ENCODE measurements at regions not wholly inside any gene's neighbourhood (a gene's known extent, or its start where the extent isn't known, plus 50 kb on each side); places are given as distances from the start of the nearest gene placed in this dataset.
"Not testable (repeated sequence)": the region's sequence is repeated elsewhere in the genome, so short reads cannot be mapped to it uniquely, and the experiment has no call there.

DNA sequence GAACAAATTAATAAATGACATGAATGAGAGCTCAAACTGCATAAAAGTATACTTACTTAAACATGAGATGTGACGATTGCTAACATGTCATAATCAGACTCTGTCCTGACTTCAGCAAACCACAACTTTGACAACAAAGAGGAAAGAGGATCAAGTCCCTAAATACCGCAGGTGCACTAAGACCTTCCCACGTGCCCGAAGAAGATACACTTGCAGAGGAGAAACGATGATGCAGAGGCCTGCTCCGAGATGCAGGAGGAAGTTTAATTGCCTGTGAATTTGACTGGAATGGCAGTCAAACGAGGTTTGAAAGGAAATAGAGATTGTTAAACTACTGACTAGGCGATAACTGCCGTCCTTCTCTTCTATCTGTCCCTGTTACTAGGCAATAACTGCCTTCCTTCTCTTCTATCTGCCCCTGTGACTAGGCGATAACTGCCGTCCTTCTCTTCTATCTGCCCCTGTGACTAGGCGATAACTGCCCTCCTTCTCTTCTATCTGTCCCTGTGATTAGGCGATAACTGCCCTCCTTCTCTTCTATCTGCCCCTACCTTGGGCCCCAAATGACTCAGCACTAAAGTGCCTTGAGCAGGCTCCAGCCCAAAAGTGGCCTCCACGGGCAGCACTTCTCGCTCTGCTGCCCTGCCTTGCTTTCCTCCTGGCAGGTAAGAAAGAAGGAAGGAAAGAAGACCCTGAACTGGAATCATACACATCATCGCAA lies 2226.0 kb upstream of the DEFB115 start:
- H3K4me3 ChIP-seq; ATAC-seq; POLR2A ChIA-PET; CTCF ChIA-PET; H3K27ac ChIP-seq; H3K4me2 ChIP-seq; H3K4me1 ChIP-seq; FAIRE-seq; H3K9me3 ChIP-seq; DNase-seq (ENCODE audit: low read depth in 1 of 2, low spot score in 1 of 2): not testable (repeated sequence)
- WGBS (ENCODE audit: missing lambda C conversion rate), result 28% methylated on average over 16 of the region's 16 CpGs

DNA sequence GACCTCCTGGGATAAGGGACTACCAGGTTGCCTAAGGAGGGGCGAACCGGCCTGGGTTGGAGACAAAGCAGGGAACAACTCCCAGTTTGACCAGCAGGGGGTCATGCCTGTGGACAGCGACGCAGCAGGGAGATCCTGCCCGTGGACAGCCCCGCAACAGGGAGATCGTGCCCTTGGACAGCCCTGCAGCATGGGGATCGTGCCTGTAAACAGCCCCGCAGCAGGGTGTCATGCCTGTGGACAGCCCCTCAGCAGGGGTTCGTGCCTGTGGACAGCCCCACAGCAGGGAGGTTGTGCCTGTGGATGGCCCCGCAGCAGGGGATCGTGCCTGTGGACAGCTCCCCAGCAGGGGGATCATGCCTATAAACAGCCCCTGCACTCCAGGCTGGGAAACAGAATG lies 2213.2 kb upstream of the DEFB115 start:
- H3K9me3 ChIP-seq, POLR2A ChIA-PET, ATAC-seq, H3K4me3 ChIP-seq, CTCF ChIA-PET, FAIRE-seq, H3K4me1 ChIP-seq, H3K27ac ChIP-seq, H3K4me2 ChIP-seq: not testable (repeated sequence)
- WGBS (ENCODE audit: missing lambda C conversion rate), result 24% methylated on average over 12 of the region's 12 CpGs
- DNase-seq (ENCODE audit: low read depth in 1 of 2, low spot score in 1 of 2), result peak in 1 of 2 experiments; percentile 1

DNA sequence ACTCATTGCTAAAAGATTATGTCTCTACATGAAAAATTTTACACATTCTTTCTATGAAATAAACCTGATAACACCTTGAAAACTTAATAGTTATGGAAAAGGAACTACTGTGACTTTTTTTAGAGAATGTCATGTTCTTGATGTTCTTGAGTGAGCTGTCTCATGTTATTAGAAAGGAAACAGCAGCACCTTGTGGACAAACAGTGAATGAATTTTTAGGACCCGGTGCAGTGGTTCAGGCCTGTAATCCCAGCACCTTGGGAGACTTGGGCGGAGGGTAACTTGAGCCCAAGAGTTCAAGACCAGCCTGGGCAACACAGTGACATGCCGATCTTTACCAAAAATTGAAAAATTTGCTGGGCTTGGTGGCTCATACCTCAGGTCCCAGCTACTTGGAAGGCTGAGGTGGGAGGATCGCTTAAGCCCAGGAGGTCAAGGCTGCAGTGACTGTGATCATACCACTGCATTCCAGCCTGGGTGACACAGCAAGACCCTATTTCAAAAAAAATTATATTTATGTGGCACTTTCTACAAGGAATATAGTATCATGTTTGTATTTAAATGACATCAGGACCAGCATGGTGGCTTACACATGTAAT lies 2207.4 kb upstream of the DEFB115 start:
- TF ChIP-seq SMC3 (IDR thresholded peaks at IDR 0.05) (peak; percentile 50), RAD21 (conservative IDR thresholded peaks at IDR 0.05 in 1 of 2, IDR thresholded peaks at IDR 0.05 in 1 of 2) (peak; percentile 61 to 76)
- TF ChIP-seq, protein P1, sequence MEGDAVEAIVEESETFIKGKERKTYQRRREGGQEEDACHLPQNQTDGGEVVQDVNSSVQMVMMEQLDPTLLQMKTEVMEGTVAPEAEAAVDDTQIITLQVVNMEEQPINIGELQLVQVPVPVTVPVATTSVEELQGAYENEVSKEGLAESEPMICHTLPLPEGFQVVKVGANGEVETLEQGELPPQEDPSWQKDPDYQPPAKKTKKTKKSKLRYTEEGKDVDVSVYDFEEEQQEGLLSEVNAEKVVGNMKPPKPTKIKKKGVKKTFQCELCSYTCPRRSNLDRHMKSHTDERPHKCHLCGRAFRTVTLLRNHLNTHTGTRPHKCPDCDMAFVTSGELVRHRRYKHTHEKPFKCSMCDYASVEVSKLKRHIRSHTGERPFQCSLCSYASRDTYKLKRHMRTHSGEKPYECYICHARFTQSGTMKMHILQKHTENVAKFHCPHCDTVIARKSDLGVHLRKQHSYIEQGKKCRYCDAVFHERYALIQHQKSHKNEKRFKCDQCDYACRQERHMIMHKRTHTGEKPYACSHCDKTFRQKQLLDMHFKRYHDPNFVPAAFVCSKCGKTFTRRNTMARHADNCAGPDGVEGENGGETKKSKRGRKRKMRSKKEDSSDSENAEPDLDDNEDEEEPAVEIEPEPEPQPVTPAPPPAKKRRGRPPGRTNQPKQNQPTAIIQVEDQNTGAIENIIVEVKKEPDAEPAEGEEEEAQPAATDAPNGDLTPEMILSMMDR (IDR thresholded peaks at IDR 0.05), result peak; percentile 56
- H3K4me1 ChIP-seq, ATAC-seq, H3K4me2 ChIP-seq, H3K9me3 ChIP-seq, POLR2A ChIA-PET, H3K27ac ChIP-seq, FAIRE-seq, H3K4me3 ChIP-seq: not testable (repeated sequence)
- peak in 1 of 2 experiments; percentile 66 for DNase-seq (ENCODE audit: low read depth in 1 of 2, low spot score in 1 of 2)
- CTCF ChIA-PET, result interaction anchor here (1.1 to 1.2 kb wide), 2 partner anchors 9 to 21 kb away, joined by 3 read pairs; no protein-coding TSS in a partner anchor
- WGBS (ENCODE audit: missing lambda C conversion rate), result 25% methylated on average over 4 of the region's 4 CpGs

DNA sequence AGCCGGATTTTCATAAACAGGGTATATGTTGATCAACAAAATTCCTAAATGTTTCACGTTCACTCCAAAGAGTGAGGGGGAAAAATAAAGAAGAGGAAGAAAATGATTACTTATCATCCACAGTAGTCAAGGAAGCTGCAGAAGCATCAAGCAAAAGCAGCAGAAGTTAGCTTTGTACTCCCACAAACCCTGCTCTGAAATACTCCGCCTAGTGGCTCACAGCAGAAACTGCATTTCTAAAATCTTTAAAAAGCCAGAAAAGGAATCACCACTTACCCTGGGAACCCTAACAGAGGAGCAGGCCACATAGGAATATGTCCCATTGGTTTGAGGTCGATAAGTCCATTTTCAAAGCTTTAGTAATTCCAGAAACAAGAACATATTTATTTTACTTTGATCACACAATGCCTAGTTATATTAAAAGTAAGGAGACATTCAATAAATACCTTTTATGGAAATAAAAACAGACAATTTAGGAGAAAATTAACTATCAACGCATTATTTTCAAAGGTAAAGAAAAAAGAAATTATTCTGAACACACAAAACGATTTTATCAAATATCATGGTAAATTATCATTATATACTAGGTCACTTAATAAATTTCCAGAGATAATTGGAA lies 2199.5 kb upstream of the DEFB115 start:
- CTCF ChIA-PET, result interaction anchor here (1.2 kb wide), 1 partner anchor 22 kb away, joined by 4 read pairs; no protein-coding TSS in a partner anchor
- H3K4me1 ChIP-seq, H3K4me2 ChIP-seq, H3K4me3 ChIP-seq, ATAC-seq, H3K27ac ChIP-seq, POLR2A ChIA-PET, FAIRE-seq, H3K9me3 ChIP-seq: not testable (repeated sequence)
- 0 out of 5 replicates have a peak, but pooled peaks of 1 of the 2 experiments have one; percentile 23 for TF ChIP-seq RAD21 (conservative IDR thresholded peaks at IDR 0.05 in 1 of 2, IDR thresholded peaks at IDR 0.05 in 1 of 2)
- peak; percentile 3 to 24 for DNase-seq (ENCODE audit: low read depth in 1 of 2, low spot score in 1 of 2)
- 16% methylated on average over 6 of the region's 6 CpGs for WGBS (ENCODE audit: missing lambda C conversion rate)

DNA sequence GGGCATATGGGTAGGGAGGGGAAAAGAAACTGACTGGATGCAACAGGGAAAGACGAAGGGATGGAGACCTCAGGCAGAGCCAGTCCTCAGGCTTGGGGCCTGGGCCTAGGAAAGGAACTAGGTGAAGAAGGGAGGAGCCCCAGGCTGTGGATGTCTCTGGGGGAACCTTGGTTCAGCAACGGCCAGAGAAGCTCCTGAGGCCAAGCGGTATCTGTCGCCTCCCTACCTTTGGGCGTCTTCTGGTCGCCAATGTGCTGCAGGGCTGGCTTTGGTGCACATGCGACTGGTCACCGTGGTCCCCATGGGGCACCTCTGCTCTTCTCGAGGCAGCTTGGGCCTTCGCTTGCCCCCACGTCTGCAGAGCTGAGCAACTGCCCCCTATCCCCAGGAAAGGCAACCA lies 2195.0 kb upstream of the DEFB115 start:
- H3K27ac ChIP-seq; CTCF ChIA-PET; H3K4me2 ChIP-seq; H3K4me3 ChIP-seq; ATAC-seq; DNase-seq (ENCODE audit: low read depth in 1 of 2, low spot score in 1 of 2); H3K4me1 ChIP-seq; POLR2A ChIA-PET; H3K9me3 ChIP-seq; FAIRE-seq: not testable (repeated sequence)
- WGBS (ENCODE audit: missing lambda C conversion rate), result 21% methylated on average over 11 of the region's 11 CpGs

DNA sequence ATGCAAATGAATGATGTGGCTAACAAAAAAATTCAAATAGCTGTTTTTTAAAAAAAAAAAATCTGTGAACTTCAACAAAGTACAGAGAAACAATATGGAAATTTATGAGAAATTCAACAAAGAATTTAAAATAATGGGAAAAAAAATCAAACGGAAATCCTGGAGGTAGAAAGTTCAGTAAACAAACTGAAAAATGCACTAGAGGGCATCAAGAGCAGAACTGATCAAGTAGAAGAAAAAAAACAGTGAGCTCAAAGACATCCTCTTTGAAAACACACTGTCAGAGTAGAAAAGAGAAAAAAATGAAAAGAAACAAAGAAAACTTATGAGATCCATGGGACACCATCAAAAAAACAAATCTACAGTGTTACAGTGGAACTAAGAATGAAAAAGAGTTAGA lies 2191.1 kb upstream of the DEFB115 start:
- ATAC-seq; H3K4me1 ChIP-seq; DNase-seq (ENCODE audit: low read depth in 1 of 2, low spot score in 1 of 2); H3K9me3 ChIP-seq; CTCF ChIA-PET; FAIRE-seq; H3K27ac ChIP-seq; POLR2A ChIA-PET; H3K4me3 ChIP-seq; H3K4me2 ChIP-seq: not testable (repeated sequence)
- WGBS (ENCODE audit: missing lambda C conversion rate), result 0% methylated on average over 1 of the region's 1 CpG

DNA sequence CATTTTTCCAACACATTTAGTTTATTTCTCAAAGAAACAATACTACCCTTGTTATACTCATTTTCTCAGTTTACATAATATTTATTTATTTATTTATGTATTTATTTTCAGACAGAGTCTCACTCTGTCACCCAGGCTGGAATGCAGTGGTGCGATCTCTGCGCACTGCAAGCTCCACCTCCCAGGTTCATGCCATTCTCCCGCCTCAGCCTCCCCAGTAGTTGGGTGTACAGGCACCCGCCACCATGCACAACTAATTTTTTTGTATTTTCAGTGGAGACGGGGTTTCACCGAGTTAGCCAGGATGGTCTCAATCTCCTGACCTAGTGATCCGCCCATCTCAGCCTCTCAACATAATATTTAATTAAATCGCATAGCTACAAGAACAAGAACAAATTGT lies 2183.8 kb upstream of the DEFB115 start:
- H3K27ac ChIP-seq; H3K4me2 ChIP-seq; H3K9me3 ChIP-seq; H3K4me3 ChIP-seq; H3K4me1 ChIP-seq; POLR2A ChIA-PET; CTCF ChIA-PET; DNase-seq (ENCODE audit: low read depth in 1 of 2, low spot score in 1 of 2); FAIRE-seq; ATAC-seq: not testable (repeated sequence)
- WGBS (ENCODE audit: missing lambda C conversion rate), result 44% methylated on average over 8 of the region's 8 CpGs
